Transverse colon (tissue), 4 donors: ENCODE measurements at regions not wholly inside any gene's neighbourhood (a gene's known extent, or its start where the extent isn't known, plus 50 kb on each side); places are given as distances from the start of the nearest gene placed in this dataset.

ENCODE experiments used
- DNase-seq: peaks from one replicate; pipeline ENCODE4 v3.0.0-alpha.2; 2019
- H3K27ac ChIP-seq, 4 donors: fragments of 200-600 bp; sonication (generic); 2 replicates each; pipeline ENCODE4 v1.5.1; 2016 to 2018; ENCODE audit warnings: inconsistent platforms in 4 of 4
- H3K27me3 ChIP-seq: fragments of 200-600 bp; sonication (generic); 2 replicates; pipeline ENCODE4 v1.5.1; 2017; ENCODE audit warnings: inconsistent platforms
- H3K36me3 ChIP-seq, 4 donors: fragments of 200-600 bp; sonication (generic); 2 replicates each; pipeline ENCODE4 v1.5.1; 2017 to 2019; ENCODE audit warnings: inconsistent platforms in 4 of 4
- H3K4me1 ChIP-seq, 4 donors: fragments of 200-600 bp; sonication (generic); 2 replicates each; pipeline ENCODE4 v1.5.1; 2017 to 2020; ENCODE audit warnings: inconsistent platforms in 4 of 4
- H3K4me3 ChIP-seq, 4 donors: fragments of 200-600 bp; sonication (generic); 1 replicate in 1 of 4; 2 replicates in 3 of 4; pipeline versions ENCODE4 v1.5.1 to v1.6.1; 2017 to 2019; ENCODE audit warnings: inconsistent platforms in 4 of 4
- H3K9me3 ChIP-seq, 2 donors: fragments of 200-600 bp; sonication (generic); 2 replicates each; pipeline ENCODE4 v1.5.1; 2017 to 2019; ENCODE audit warnings: inconsistent platforms in 2 of 2
- CTCF ChIP-seq, 5 experiments: fragments of 200-600 bp in 3 of 5; fragments of 450-650 bp in 2 of 5; sonication (generic) in 3 of 5; IDR thresholded peaks; 1 replicate in 2 of 5; 2 replicates in 3 of 5; pipeline ENCODE4 v1.5.1; 2016 to 2017; ENCODE audit warnings: antibody characterized with exemption in 5 of 5, inconsistent platforms in 3 of 5, mild to moderate bottlenecking in 2 of 5, moderate library complexity in 1 of 5
- EP300 ChIP-seq: sonication (generic); formaldehyde crosslinking; IDR thresholded peaks from one replicate; pipeline ENCODE4 v1.6.1; 2017; ENCODE audit warnings: antibody characterized with exemption, low read depth
- POLR2A ChIP-seq: fragments of 450-650 bp; IDR thresholded peaks from one replicate; pipeline ENCODE4 v1.6.1; 2016; ENCODE audit warnings: antibody characterized with exemption, mild to moderate bottlenecking, moderate library complexity
- POLR2AphosphoS5 ChIP-seq, 3 donors: sonication (generic); formaldehyde crosslinking; IDR thresholded peaks; one replicate each; pipeline ENCODE4 v1.6.1; 2016; ENCODE audit warnings: antibody characterized with exemption in 3 of 3
- WGBS, 2 donors: methylation state at CpG; one replicate each; pipeline ENCODE4 v1.1.5; 2018; ENCODE audit warnings: low coverage in 1 of 2; 5-methylcytosine and 5-hydroxymethylcytosine counted together
- in situ Hi-C, 4 donors: fragments of 200-750 bp; cut with MboI; loops; one replicate each; pipeline versions ENCODE4 v1.15.0 to v1.15.1; 2017; ENCODE audit warnings: low sequenced_read_pairs in 3 of 4, low pct_ligation_motif_present in 1 of 4, low pct_unique_long_range_greater_than_20kb in 1 of 4
- intact Hi-C: fragments of 100-400 bp; cut with DNase I; formaldehyde crosslinking; loops from one replicate; pipeline ENCODE4 v1.15.1; 2023; ENCODE audit warnings: low total_unique reads

- 75 to 83% methylated on average over 1 of the region's 1 CpG for WGBS, 2 donors
- H3K27ac ChIP-seq, result no peak overlapping the region
- no peaks in the 10 kb centered on the region for H3K36me3 ChIP-seq
- in situ Hi-C loops, result no loop called here
- no peaks in the 10 kb centered on the region for H3K27me3 ChIP-seq
- TF ChIP-seq CTCF (IDR thresholded peaks at IDR 0.05), result no peak
- TF ChIP-seq POLR2AphosphoS5 (IDR thresholded peaks at IDR 0.05), result no peak
- TF ChIP-seq EP300, result no peak
- TF ChIP-seq POLR2A, result no peak
- H3K4me1 ChIP-seq, result peaks cover 6 to 26% (median 17%) of the 10 kb centered on the region in 4 donors
- no peak overlapping the region for H3K4me3 ChIP-seq
- intact Hi-C loops, result no loop called here
- H3K9me3 ChIP-seq, result no peaks in the 10 kb centered on the region
- no peak for DNase-seq
These were observed 93.9 kb downstream of the TNFSF18 start for GRCh38 chr1:172956871-172957270.

GRCh38 chr1:172957491-172957890 is 93.2 kb downstream of the TNFSF18 start:
- H3K4me1 ChIP-seq, result peaks cover 6 to 26% (median 17%) of the 10 kb centered on the region in 4 donors
- H3K4me3 ChIP-seq, result no peak overlapping the region
- H3K27ac ChIP-seq, result no peak overlapping the region
- intact Hi-C loops, result no loop called here
- H3K36me3 ChIP-seq, result no peaks in the 10 kb centered on the region
- in situ Hi-C loops, result no loop called here
- TF ChIP-seq EP300 (no peak), CTCF (IDR thresholded peaks at IDR 0.05) (no peak), POLR2AphosphoS5 (IDR thresholded peaks at IDR 0.05) (no peak), POLR2A (no peak)
- no peak for DNase-seq
- H3K27me3 ChIP-seq, result no peaks in the 10 kb centered on the region
- no peaks in the 10 kb centered on the region for H3K9me3 ChIP-seq

GRCh38 chr1:172959571-172959970 is 91.2 kb downstream of the TNFSF18 start:
- H3K9me3 ChIP-seq, result no peaks in the 10 kb centered on the region
- H3K36me3 ChIP-seq, result no peaks in the 10 kb centered on the region
- peaks cover 6 to 26% (median 17%) of the 10 kb centered on the region in 4 donors for H3K4me1 ChIP-seq
- no peaks in the 10 kb centered on the region for H3K27me3 ChIP-seq
- 50 to 60% methylated on average over 1 to 2 of the region's 2 CpGs for WGBS, 2 donors
- H3K4me3 ChIP-seq, result no peak overlapping the region
- in situ Hi-C loops (no loop called here), intact Hi-C loops (no loop called here)
- H3K27ac ChIP-seq, result peak overlapping the region; percentile 35 to 55 (median 48)
- TF ChIP-seq EP300 (no peak), POLR2AphosphoS5 (IDR thresholded peaks at IDR 0.05) (peak in 1 of 3 donors; percentile 22)
- no peak for DNase-seq

- Histone ChIP-seq H3K4me1 (peaks cover 6 to 26% (median 17%) of the 10 kb centered on the region in 4 donors), H3K36me3 (no peaks in the 10 kb centered on the region), H3K4me3 (no peak overlapping the region), H3K9me3 (no peaks in the 10 kb centered on the region), H3K27ac (peak overlapping the region; percentile 35 to 55 (median 50)), H3K27me3 (no peaks in the 10 kb centered on the region)
- TF ChIP-seq CTCF (IDR thresholded peaks at IDR 0.05) (no peak), POLR2A (no peak), EP300 (no peak), POLR2AphosphoS5 (IDR thresholded peaks at IDR 0.05) (no peak)
- in situ Hi-C loops, result no loop called here
- WGBS, 2 donors, result 78 to 80% methylated on average over 3 of the region's 3 CpGs
- intact Hi-C loops, result no loop called here
- no peak for DNase-seq
These were observed 90.7 kb downstream of the TNFSF18 start for GRCh38 chr1:172960019-172960418.
